ENCODE measurements at regions not wholly inside any gene's neighbourhood (a gene's known extent, or its start where the extent isn't known, plus 50 kb on each side); places are given as distances from the start of the nearest gene placed in this dataset.

- no peaks in the 10 kb centered on the region for H3K36me3 ChIP-seq (ENCODE audit: control insufficient read depth, insufficient read depth, low read length)
- ChIA-PET CTCF (interaction anchor here (0.7 kb wide), 1 partner anchor 875 kb away, joined by 3 read pairs; no protein-coding TSS in a partner anchor), POLR2A (no interaction called here)
- intact Hi-C loops (cut with micrococcal nuclease; ENCODE audit: unreplicated experiment) (no loop called here), in situ Hi-C loops (cut with HindIII; ENCODE audit: low pct_unique_long_range_greater_than_20kb, low sequenced_read_pairs) (no loop called here)
- H3K4me1 ChIP-seq (ENCODE audit: control insufficient read depth, insufficient read depth, low read length), result no peaks in the 10 kb centered on the region
- TF ChIP-seq, protein P1, sequence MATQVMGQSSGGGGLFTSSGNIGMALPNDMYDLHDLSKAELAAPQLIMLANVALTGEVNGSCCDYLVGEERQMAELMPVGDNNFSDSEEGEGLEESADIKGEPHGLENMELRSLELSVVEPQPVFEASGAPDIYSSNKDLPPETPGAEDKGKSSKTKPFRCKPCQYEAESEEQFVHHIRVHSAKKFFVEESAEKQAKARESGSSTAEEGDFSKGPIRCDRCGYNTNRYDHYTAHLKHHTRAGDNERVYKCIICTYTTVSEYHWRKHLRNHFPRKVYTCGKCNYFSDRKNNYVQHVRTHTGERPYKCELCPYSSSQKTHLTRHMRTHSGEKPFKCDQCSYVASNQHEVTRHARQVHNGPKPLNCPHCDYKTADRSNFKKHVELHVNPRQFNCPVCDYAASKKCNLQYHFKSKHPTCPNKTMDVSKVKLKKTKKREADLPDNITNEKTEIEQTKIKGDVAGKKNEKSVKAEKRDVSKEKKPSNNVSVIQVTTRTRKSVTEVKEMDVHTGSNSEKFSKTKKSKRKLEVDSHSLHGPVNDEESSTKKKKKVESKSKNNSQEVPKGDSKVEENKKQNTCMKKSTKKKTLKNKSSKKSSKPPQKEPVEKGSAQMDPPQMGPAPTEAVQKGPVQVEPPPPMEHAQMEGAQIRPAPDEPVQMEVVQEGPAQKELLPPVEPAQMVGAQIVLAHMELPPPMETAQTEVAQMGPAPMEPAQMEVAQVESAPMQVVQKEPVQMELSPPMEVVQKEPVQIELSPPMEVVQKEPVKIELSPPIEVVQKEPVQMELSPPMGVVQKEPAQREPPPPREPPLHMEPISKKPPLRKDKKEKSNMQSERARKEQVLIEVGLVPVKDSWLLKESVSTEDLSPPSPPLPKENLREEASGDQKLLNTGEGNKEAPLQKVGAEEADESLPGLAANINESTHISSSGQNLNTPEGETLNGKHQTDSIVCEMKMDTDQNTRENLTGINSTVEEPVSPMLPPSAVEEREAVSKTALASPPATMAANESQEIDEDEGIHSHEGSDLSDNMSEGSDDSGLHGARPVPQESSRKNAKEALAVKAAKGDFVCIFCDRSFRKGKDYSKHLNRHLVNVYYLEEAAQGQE (IDR thresholded peaks at IDR 0.05; ENCODE audit: insufficient read depth in 1 of 2, low read depth in 2 of 2, low read length in 1 of 2), result no peak
- no peak for TF ChIP-seq POLR2AphosphoS5 (IDR thresholded peaks at IDR 0.05; ENCODE audit: low read depth, low read length)
- TF ChIP-seq, protein P2, sequence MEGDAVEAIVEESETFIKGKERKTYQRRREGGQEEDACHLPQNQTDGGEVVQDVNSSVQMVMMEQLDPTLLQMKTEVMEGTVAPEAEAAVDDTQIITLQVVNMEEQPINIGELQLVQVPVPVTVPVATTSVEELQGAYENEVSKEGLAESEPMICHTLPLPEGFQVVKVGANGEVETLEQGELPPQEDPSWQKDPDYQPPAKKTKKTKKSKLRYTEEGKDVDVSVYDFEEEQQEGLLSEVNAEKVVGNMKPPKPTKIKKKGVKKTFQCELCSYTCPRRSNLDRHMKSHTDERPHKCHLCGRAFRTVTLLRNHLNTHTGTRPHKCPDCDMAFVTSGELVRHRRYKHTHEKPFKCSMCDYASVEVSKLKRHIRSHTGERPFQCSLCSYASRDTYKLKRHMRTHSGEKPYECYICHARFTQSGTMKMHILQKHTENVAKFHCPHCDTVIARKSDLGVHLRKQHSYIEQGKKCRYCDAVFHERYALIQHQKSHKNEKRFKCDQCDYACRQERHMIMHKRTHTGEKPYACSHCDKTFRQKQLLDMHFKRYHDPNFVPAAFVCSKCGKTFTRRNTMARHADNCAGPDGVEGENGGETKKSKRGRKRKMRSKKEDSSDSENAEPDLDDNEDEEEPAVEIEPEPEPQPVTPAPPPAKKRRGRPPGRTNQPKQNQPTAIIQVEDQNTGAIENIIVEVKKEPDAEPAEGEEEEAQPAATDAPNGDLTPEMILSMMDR (IDR thresholded peaks at IDR 0.05), result no peak
- TF ChIP-seq SIN3A (IDR thresholded peaks at IDR 0.05; ENCODE audit: borderline replicate concordance, insufficient read depth, low read depth, low read length), result no peak
- no peak for TF ChIP-seq TCF7L2 (IDR thresholded peaks at IDR 0.05; ENCODE audit: low read depth, low read length)
- H3K27ac ChIP-seq (ENCODE audit: low read length), result no peak overlapping the region
- no TSS peak for BruUV-seq (replicated peaks)
- H3K9me3 ChIP-seq (ENCODE audit: control insufficient read depth, insufficient read depth, low read depth, low read length), result no peaks in the 10 kb centered on the region
- no peak overlapping the region for H3K4me3 ChIP-seq (ENCODE audit: low read depth in 2 of 2, low read length in 2 of 2)
- ATAC-seq (no peak), DNase-seq (ENCODE audit: low read depth, low spot score) (no peak)
- H3K27me3 ChIP-seq (ENCODE audit: control insufficient read depth, insufficient read depth, low read length), result no peaks in the 10 kb centered on the region
Measured at GRCh38 chr6:78231002-78231401, 578.2 kb downstream of the MEI4 start.

DNA sequence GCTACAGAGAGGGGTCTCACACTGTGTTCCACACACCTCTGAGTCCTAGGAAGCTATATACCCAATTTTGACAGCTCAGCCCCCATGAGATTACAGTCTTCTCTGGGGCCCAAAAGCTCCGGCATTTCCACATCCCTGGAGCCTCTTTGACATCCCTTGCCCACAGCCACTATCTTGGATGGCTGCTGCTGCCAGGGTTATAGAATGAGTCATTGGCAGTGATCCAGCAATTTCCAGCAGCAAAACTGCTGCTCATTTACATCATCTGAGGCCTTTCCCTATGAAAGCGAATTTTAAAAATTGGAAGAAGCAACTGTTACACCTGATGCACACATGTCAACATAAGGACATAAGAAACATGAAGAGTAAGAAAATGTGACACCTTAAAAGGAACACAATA is 590.7 kb downstream of the MEI4 start:
- Histone ChIP-seq H3K4me3 (ENCODE audit: low read depth in 2 of 2, low read length in 2 of 2) (no peak overlapping the region), H3K27me3 (ENCODE audit: control insufficient read depth, insufficient read depth, low read length) (no peaks in the 10 kb centered on the region), H3K4me1 (ENCODE audit: control insufficient read depth, insufficient read depth, low read length) (no peaks in the 10 kb centered on the region), H3K36me3 (ENCODE audit: control insufficient read depth, insufficient read depth, low read length) (no peaks in the 10 kb centered on the region), H3K9me3 (ENCODE audit: control insufficient read depth, insufficient read depth, low read depth, low read length) (no peaks in the 10 kb centered on the region), H3K27ac (ENCODE audit: low read length) (no peak overlapping the region)
- ATAC-seq, result no peak
- BruUV-seq (replicated peaks), result no TSS peak
- intact Hi-C loops (cut with micrococcal nuclease; ENCODE audit: unreplicated experiment) (no loop called here), in situ Hi-C loops (cut with HindIII; ENCODE audit: low pct_unique_long_range_greater_than_20kb, low sequenced_read_pairs) (no loop called here)
- no peak for DNase-seq (ENCODE audit: low read depth, low spot score)
- CTCF ChIA-PET, result no interaction called here
- no peak for TF ChIP-seq POLR2AphosphoS5 (IDR thresholded peaks at IDR 0.05; ENCODE audit: low read depth, low read length)
- TF ChIP-seq TCF7L2 (IDR thresholded peaks at IDR 0.05; ENCODE audit: low read depth, low read length), result no peak
- TF ChIP-seq SIN3A (IDR thresholded peaks at IDR 0.05; ENCODE audit: borderline replicate concordance, insufficient read depth, low read depth, low read length), result no peak
- TF ChIP-seq, protein P1 (IDR thresholded peaks at IDR 0.05; ENCODE audit: insufficient read depth in 1 of 2, low read depth in 2 of 2, low read length in 1 of 2), result no peak
- TF ChIP-seq, protein P2 (IDR thresholded peaks at IDR 0.05), result no peak
- POLR2A ChIA-PET, result no interaction called here

Measured in Panc1 (cell line).